Gastrocnemius medialis (tissue), 4 donors: ENCODE measurements at regions not wholly inside any gene's neighbourhood (a gene's known extent, or its start where the extent isn't known, plus 50 kb on each side); places are given as distances from the start of the nearest gene placed in this dataset.

ENCODE experiments used
- ATAC-seq, 2 donors: fragments of 150-250 bp; one replicate each; pipeline ENCODE4 v1.9.1; 2016
- DNase-seq, 2 donors: peaks; one replicate each; pipeline ENCODE4 v3.0.0-alpha.2; 2019
- H3K27ac ChIP-seq, 4 donors: fragments of 200-600 bp; sonication (generic); 1 replicate in 1 of 4; 2 replicates in 3 of 4; pipeline ENCODE4 v1.5.1; 2016 to 2018; ENCODE audit warnings: mild to moderate bottlenecking in 2 of 4, moderate library complexity in 1 of 4
- H3K27me3 ChIP-seq, 3 donors: fragments of 200-600 bp; sonication (generic) in 2 of 3; 1 replicate in 1 of 3; 2 replicates in 2 of 3; pipeline versions ENCODE4 v1.5.1 to v1.6.0; 2016 to 2019; ENCODE audit warnings: mild to moderate bottlenecking in 1 of 3, moderate library complexity in 1 of 3
- H3K36me3 ChIP-seq, 2 donors: fragments of 200-600 bp; sonication (generic) in 1 of 2; one replicate each; pipeline ENCODE4 v1.5.1; 2017 to 2018
- H3K4me1 ChIP-seq, 2 donors: fragments of 200-600 bp; sonication (generic) in 1 of 2; one replicate each; pipeline ENCODE4 v1.5.1; 2016 to 2017; ENCODE audit warnings: mild to moderate bottlenecking in 2 of 2
- H3K4me3 ChIP-seq, 4 donors: fragments of 200-600 bp; sonication (generic) in 3 of 4; 1 replicate in 1 of 4; 2 replicates in 3 of 4; pipeline ENCODE4 v1.5.1; 2016 to 2019; ENCODE audit warnings: mild to moderate bottlenecking in 2 of 4
- H3K9me3 ChIP-seq, 3 donors: fragments of 200-600 bp; sonication (generic) in 2 of 3; 1 replicate in 1 of 3; 2 replicates in 2 of 3; pipeline ENCODE4 v1.5.1; 2016 to 2019
- CTCF ChIP-seq, 5 experiments: fragments of 450-650 bp in 3 of 5; fragments of 200-600 bp in 2 of 5; sonication (generic) in 2 of 5; IDR thresholded peaks in 4 of 5; conservative IDR thresholded peaks in 1 of 5; 1 replicate in 4 of 5; 2 replicates in 1 of 5; pipeline ENCODE4 v1.5.1; 2016 to 2019; ENCODE audit warnings: antibody characterized with exemption in 5 of 5, mild to moderate bottlenecking in 3 of 5, moderate library complexity in 3 of 5
- POLR2A ChIP-seq, 2 donors: fragments of 450-650 bp; IDR thresholded peaks; one replicate each; pipeline ENCODE4 v1.6.1; 2017; ENCODE audit warnings: antibody characterized with exemption in 2 of 2, mild to moderate bottlenecking in 2 of 2, moderate library complexity in 2 of 2
- in situ Hi-C, 4 donors: fragments of 200-750 bp; cut with MboI; loops; one replicate each; pipeline versions ENCODE4 v1.15.0 to v1.8.0; 2017; ENCODE audit warnings: low sequenced_read_pairs in 4 of 4
- intact Hi-C: fragments of 100-400 bp; cut with DNase I; formaldehyde crosslinking; loops from one replicate; pipeline ENCODE4 v1.15.1; 2023; ENCODE audit warnings: low total_unique reads

- no peak for TF ChIP-seq POLR2A (IDR thresholded peaks at IDR 0.05)
- TF ChIP-seq CTCF (IDR thresholded peaks at IDR 0.05 in 4 of 5, conservative IDR thresholded peaks at IDR 0.05 in 1 of 5): no peak
- H3K4me1 ChIP-seq: no peaks in the 10 kb centered on the region
- H3K4me3 ChIP-seq: no peak overlapping the region
- no peaks in the 10 kb centered on the region for H3K9me3 ChIP-seq
- in situ Hi-C loops: no loop called here
- no peak for DNase-seq
- no peaks in the 10 kb centered on the region for H3K36me3 ChIP-seq
- no peak for ATAC-seq
- intact Hi-C loops: no loop called here
- no peaks in the 10 kb centered on the region for H3K27me3 ChIP-seq
- no peak overlapping the region for H3K27ac ChIP-seq
These were observed 487.1 kb upstream of the ANO3 start for GRCh38 chr11:25844811-25845210.

- ATAC-seq (no peak), DNase-seq (no peak)
- H3K4me3 ChIP-seq: no peak overlapping the region
- H3K27me3 ChIP-seq: no peaks in the 10 kb centered on the region
- H3K36me3 ChIP-seq: no peaks in the 10 kb centered on the region
- in situ Hi-C loops (no loop called here), intact Hi-C loops (no loop called here)
- peaks cover under 1 to 3% of the 10 kb centered on the region in 2 donors for H3K4me1 ChIP-seq
- no peak overlapping the region for H3K27ac ChIP-seq
- H3K9me3 ChIP-seq: no peaks in the 10 kb centered on the region
- TF ChIP-seq POLR2A (IDR thresholded peaks at IDR 0.05): no peak
- TF ChIP-seq CTCF (IDR thresholded peaks at IDR 0.05 in 4 of 5, conservative IDR thresholded peaks at IDR 0.05 in 1 of 5): no peak
These were observed 476.0 kb upstream of the ANO3 start for GRCh38 chr11:25855916-25856315.

GRCh38 chr11:25859776-25860175, 472.2 kb upstream of the ANO3 start:
- H3K4me3 ChIP-seq: no peak overlapping the region
- intact Hi-C loops: no loop called here
- H3K4me1 ChIP-seq: peaks cover 8% of the 10 kb centered on the region in 2 donors
- H3K27me3 ChIP-seq: no peaks in the 10 kb centered on the region
- no peaks in the 10 kb centered on the region for H3K9me3 ChIP-seq
- no peak overlapping the region for H3K27ac ChIP-seq
- DNase-seq (no peak), ATAC-seq (no peak)
- H3K36me3 ChIP-seq: no peaks in the 10 kb centered on the region
- in situ Hi-C loops: no loop called here
- TF ChIP-seq POLR2A (IDR thresholded peaks at IDR 0.05) (no peak), CTCF (IDR thresholded peaks at IDR 0.05 in 4 of 5, conservative IDR thresholded peaks at IDR 0.05 in 1 of 5) (no peak)

GRCh38 chr11:25860677-25861450, 471.1 kb upstream of the ANO3 start:
- Histone ChIP-seq H3K27ac (no peak overlapping the region), H3K4me3 (no peak overlapping the region), H3K27me3 (no peaks in the 10 kb centered on the region), H3K4me1 (peaks cover 8% of the 10 kb centered on the region in 2 donors), H3K9me3 (no peaks in the 10 kb centered on the region), H3K36me3 (no peaks in the 10 kb centered on the region)
- ATAC-seq: no peak
- in situ Hi-C loops: no loop called here
- DNase-seq: no peak
- intact Hi-C loops: no loop called here
- TF ChIP-seq POLR2A (IDR thresholded peaks at IDR 0.05): no peak
- no peak for TF ChIP-seq CTCF (IDR thresholded peaks at IDR 0.05 in 4 of 5, conservative IDR thresholded peaks at IDR 0.05 in 1 of 5)

GRCh38 chr11:25862159-25862558, 469.8 kb upstream of the ANO3 start:
- ATAC-seq: no peak
- Histone ChIP-seq H3K4me3 (no peak overlapping the region), H3K4me1 (peaks cover 8% of the 10 kb centered on the region in 2 donors), H3K27me3 (no peaks in the 10 kb centered on the region), H3K9me3 (no peaks in the 10 kb centered on the region), H3K27ac (no peak overlapping the region), H3K36me3 (no peaks in the 10 kb centered on the region)
- intact Hi-C loops (no loop called here), in situ Hi-C loops (no loop called here)
- no peak for DNase-seq
- TF ChIP-seq POLR2A (IDR thresholded peaks at IDR 0.05) (no peak), CTCF (IDR thresholded peaks at IDR 0.05 in 4 of 5, conservative IDR thresholded peaks at IDR 0.05 in 1 of 5) (no peak)
